ENCODE measurements at regions not wholly inside any gene's neighbourhood (a gene's known extent, or its start where the extent isn't known, plus 50 kb on each side); places are given as distances from the start of the nearest gene placed in this dataset.

- TF ChIP-seq CTCF (IDR thresholded peaks at IDR 0.05) (no peak), POLR2A (IDR thresholded peaks at IDR 0.05) (no peak)
Measured at GRCh38 chr13:58879114-58879513, 1247.6 kb downstream of the PCDH17 start.
